HEK293 (cell line): ENCODE measurements at regions not wholly inside any gene's neighbourhood (a gene's known extent, or its start where the extent isn't known, plus 50 kb on each side); places are given as distances from the start of the nearest gene placed in this dataset.

ENCODE experiments used
- CTCF ChIP-seq: fragments of 450-650 bp; formaldehyde crosslinking; IDR thresholded peaks from 2 replicates; pipeline ENCODE4 v1.5.1; 2016; ENCODE audit warnings: missing biosample characterization, missing genetic modification characterization
- ZBTB11 ChIP-seq: fragments of 450-650 bp; formaldehyde crosslinking; conservative IDR thresholded peaks from 2 replicates; pipeline ENCODE4 v1.5.1; 2016; ENCODE audit warnings: low read depth, missing biosample characterization, missing genetic modification characterization
- ZBTB17 ChIP-seq: fragments of 450-650 bp; formaldehyde crosslinking; IDR thresholded peaks from 2 replicates; pipeline ENCODE4 v1.5.1; 2016; ENCODE audit warnings: missing biosample characterization, missing genetic modification characterization
- ZNF138 ChIP-seq: fragments of 450-650 bp; formaldehyde crosslinking; IDR thresholded peaks from 2 replicates; pipeline ENCODE4 v1.5.1; 2016; ENCODE audit warnings: missing biosample characterization, missing genetic modification characterization, borderline replicate concordance
- ZNF302 ChIP-seq: fragments of 450-650 bp; formaldehyde crosslinking; IDR thresholded peaks from 2 replicates; pipeline ENCODE4 v1.5.1; 2016; ENCODE audit warnings: missing biosample characterization, missing genetic modification characterization, low read depth
- ZNF571 ChIP-seq: fragments of 450-650 bp; formaldehyde crosslinking; IDR thresholded peaks from 2 replicates; pipeline ENCODE4 v1.5.0; 2017; ENCODE audit warnings: missing biosample characterization, missing genetic modification characterization
- ZNF776 ChIP-seq: fragments of 450-650 bp; formaldehyde crosslinking; IDR thresholded peaks from 2 replicates; pipeline ENCODE4 v1.5.0; 2017; ENCODE audit warnings: missing biosample characterization, missing genetic modification characterization, borderline replicate concordance

- TF ChIP-seq ZNF776 (tag by site-specific recombination) (no peak), CTCF (no peak), ZNF302 (no peak), ZBTB17 (tag by site-specific recombination) (no peak), ZNF138 (no peak), ZBTB11 (no peak), ZNF571 (tag by site-specific recombination) (no peak)
Measured at GRCh38 chr5:148769941-148770340, 56.5 kb upstream of the ADRB2 start.
